ENCODE measurements at regions not wholly inside any gene's neighbourhood (a gene's known extent, or its start where the extent isn't known, plus 50 kb on each side); places are given as distances from the start of the nearest gene placed in this dataset.

GRCh38 chr1:4139646-4140045 lies 239.6 kb upstream of the C1orf174 start:
- TF ChIP-seq POLR2A (IDR thresholded peaks at IDR 0.05), result no peak
- TF ChIP-seq CTCF (IDR thresholded peaks at IDR 0.05), result no peak

Data from right lobe of liver (tissue), 4 donors.